Activated CD4-positive, alpha-beta T cell treated with anti-CD3 and anti-CD28 coated beads, Interleukin-2, amount 50 U/mL, for 24 hours (primary cell): ENCODE measurements at regions not wholly inside any gene's neighbourhood (a gene's known extent, or its start where the extent isn't known, plus 50 kb on each side); places are given as distances from the start of the nearest gene placed in this dataset.
"Not testable (repeated sequence)": the region's sequence is repeated elsewhere in the genome, so short reads cannot be mapped to it uniquely, and the experiment has no call there.

Experiments
- DNase-seq, 2 donors: peaks; one replicate each; pipeline ENCODE4 v3.0.0-alpha.2; 2020; ENCODE audit warnings: low read depth in 1 of 2, low spot score in 1 of 2

DNA sequence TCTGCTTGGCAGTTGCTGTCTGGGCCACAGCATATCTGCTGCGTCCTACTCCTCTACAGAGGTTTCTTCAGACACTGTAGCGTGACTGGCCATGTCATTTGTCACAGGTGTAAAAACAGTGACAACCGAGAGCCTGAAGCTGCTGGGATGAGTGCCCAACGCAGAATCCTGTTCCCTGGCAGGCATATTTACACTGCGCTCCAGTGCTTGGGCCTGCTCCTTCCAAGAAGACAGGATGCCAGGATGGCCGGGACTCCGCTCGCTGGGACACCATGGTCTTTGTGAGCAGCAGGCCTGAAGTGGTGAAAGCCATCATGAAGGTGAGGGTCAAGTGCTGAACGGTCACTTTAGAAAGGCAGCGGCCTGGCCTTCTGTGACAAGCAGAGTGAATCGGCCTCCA is 171.4 kb downstream of the EMP1 start:
- no peak for DNase-seq

DNA sequence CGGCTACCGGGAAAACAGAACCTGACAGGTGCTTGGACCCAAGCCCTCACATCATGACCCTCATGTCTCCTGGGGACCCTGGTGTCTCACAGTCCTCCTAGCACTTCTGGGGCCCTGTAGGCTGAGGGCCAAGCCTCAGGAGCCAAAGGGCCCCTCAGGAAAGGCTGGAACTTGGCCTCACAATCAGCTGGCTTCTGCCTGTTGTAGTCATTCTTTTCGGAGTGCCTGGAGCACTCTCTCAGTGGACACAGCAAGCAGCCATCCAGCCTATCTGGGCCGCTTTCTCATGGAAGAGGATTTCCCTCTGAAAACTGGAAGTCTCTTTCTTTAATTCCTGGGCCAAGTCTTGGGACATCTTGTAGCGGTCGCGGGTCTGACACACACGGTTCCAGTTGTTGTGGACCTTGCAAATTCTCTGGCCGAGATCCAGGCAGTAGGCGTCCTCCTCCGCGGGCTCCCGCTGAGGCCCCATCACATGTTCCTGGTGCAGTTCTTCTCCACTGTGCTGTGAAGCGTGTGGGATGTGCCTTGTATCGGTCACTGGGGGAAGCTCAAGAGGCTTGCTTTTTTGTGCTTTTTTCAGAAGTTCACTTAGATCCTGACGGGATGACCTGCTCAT is 169.3 kb downstream of the EMP1 start:
- DNase-seq, result no peak

- DNase-seq, result peak in 1 of 2 donors; percentile 27
Measured at GRCh38 chr12:13362260-13362841, 165.8 kb downstream of the EMP1 start.

DNA sequence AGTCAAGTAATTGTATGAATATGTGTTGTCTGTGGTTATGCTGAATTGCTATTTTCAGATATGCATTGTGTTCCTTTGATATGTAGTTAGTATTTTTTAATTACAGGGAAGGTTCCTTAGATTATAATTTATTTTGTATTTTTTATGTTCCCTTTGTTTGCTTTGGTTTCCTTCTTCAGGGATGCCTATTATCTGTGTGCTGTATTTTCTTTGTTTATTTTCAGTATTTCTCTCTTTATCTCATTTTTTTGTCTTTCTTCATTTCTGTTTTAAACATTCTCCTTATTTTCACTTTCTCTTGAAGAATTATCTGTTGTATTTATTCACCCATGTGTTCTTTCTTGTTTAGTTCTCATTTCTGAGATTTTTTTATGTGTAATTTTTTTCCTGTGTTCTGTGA is 163.1 kb downstream of the EMP1 start:
- no peak for DNase-seq

DNA sequence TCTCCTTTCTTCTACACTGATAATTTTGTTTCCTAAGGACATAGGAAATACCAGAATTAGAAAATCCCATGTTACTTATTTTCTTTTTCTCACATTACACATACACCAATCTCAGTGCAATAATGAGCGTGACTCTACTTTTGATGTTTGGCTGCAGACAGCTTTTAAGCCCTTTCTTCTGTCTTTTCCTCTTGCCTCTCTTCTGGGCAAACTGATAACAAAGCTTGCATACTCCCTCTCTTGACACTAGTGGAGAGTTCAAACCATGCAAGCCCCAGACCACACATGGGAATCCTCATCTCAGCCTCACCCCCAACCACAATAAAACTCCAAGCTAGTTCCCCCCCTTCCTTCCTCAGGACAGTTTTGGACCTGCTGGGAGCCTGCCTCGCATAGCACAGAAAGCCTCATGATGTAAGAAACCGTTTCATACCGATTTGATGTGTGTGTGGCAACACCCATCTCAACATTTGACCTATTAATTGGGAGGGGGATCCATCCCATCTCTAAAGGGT is 161.9 kb downstream of the EMP1 start:
- DNase-seq, result no peak

GRCh38 chr12:13350946-13351345 is 154.4 kb downstream of the EMP1 start:
- no peak for DNase-seq

GRCh38 chr12:13350381-13350780 is 153.9 kb downstream of the EMP1 start:
- DNase-seq, result no peak

GRCh38 chr12:13348464-13348863 is 151.9 kb downstream of the EMP1 start:
- DNase-seq, result no peak

GRCh38 chr12:13347241-13348043 is 150.9 kb downstream of the EMP1 start:
- peak; percentile 15 to 58 for DNase-seq

DNA sequence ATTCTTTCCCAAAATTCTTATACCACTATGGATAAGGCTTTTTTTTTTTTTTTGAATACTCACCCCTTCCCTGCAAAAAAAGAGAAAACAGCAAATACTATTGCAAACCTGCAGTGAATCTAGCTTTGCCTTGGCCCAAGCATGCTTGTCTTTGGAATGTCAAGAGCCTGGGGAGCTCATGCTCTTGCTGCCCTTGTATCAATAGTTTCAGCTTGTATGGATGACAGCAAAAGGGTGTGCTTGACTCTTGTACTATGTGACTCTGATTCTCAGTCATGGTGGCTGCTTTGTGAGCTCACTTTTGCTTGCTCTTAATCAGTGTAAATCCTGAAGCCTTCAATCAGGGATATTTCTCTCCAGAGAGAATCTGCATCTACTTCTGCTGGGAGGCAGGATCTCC is 149.2 kb downstream of the EMP1 start:
- no peak for DNase-seq

- DNase-seq, result no peak
Measured at GRCh38 chr12:13343375-13343774, 146.8 kb downstream of the EMP1 start.

DNA sequence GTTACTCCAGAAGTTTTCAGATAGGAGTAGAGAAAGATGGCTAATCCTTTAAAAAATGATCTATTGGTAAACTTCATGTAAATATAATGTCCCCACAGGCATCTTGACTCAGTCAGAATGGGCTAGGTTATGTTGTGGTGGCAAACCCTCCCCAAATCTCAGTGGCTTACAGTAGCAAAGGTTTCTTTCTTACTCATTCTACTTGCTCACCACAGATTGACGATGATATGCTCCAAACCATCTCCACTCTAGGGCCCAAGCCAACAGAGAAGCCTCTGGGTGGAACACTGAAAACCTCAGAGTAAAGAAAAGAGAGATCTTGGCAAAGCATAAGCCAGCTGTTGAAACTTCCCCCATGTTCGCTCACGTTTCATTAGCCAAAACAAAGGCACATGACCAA is 146.4 kb downstream of the EMP1 start:
- no peak for DNase-seq

GRCh38 chr12:13340149-13340548 is 143.6 kb downstream of the EMP1 start:
- DNase-seq, result no peak

DNA sequence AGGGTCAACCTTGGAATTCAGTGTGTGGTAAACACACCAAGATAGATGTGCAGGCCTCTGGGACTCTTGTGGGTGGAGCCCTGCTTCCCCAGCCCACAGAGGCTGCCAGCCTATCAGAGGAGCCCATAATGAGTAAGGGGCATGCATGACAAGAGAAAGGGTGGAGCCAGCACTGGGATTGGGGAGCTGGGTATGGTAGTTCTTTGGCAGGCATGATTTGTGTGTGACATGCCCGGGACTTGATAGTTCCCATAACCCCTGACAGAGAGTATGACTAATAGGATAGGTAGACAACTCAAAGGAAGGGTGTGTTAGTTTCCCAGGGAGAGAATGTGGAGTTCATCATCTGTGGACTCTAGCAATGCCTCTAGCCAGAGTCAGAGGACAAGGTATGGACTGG is 143.0 kb downstream of the EMP1 start:
- DNase-seq, result no peak

DNA sequence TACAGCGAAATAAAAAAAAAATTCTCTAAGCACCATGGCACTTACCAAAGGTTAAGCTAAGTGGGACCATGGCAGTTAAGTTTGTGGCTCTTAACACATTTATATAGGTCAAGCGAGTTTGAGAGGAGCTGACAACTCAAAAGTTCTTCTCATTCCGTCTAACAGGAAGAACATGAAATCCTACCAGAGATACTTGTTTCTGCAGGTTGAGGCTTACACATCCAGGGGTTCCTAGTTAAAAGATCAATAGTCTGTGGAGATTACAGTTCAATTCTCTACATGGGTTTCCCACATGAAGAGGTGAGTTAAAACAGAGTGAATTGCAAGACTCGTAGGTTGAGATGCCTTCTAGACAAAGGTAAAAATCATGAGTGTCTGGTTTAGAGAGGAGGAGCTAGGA is 142.6 kb downstream of the EMP1 start:
- DNase-seq, result no peak

DNA sequence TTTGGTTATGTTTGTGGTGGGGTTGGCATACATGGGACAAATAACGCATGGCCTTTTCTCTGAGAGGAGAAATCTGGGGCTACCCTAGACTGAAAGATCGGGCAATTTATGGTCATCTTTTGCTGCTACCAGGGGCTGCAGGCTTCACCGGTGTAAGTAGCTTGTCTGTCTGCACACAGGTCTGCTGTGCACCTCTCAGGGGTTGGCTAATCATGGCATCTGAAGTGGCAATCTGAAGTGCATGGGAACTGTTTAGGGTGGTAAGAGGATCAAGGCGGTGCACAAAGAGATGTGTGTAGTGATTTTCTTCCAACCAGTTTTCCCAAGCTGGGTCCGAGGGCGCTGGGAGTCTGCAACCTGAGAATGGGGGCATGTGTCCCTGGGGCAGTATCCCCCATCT is 141.3 kb downstream of the EMP1 start:
- DNase-seq, result no peak

GRCh38 chr12:13336216-13336615 is 139.7 kb downstream of the EMP1 start:
- DNase-seq, result no peak

GRCh38 chr12:13328535-13328934 is 132.0 kb downstream of the EMP1 start:
- no peak for DNase-seq

GRCh38 chr12:13326076-13326475 is 129.6 kb downstream of the EMP1 start:
- DNase-seq, result no peak

DNA sequence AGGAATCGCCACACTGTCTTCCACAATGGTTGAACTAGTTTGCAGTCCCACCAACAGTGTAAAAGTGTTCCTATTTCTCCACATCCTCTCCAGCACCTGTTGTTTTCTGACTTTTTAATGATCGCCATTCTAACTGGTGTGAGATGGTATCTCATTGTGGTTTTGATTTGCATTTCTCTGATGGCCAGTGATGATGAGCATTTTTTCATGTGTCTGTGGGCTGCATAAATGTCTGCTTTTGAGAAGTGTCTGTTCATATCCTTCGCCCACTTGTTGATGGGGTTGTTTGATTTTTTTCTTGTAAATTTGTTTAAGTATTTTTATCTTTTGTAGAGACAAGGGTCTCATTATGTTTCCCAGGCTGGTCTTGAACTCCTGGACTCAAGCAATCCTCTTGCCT is 128.5 kb downstream of the EMP1 start:
- DNase-seq, result not testable (repeated sequence)

- no peak for DNase-seq
Measured at GRCh38 chr12:13318231-13319015, 121.9 kb downstream of the EMP1 start.
